Muscle layer of colon (tissue), 2 donors: ENCODE measurements at regions not wholly inside any gene's neighbourhood (a gene's known extent, or its start where the extent isn't known, plus 50 kb on each side); places are given as distances from the start of the nearest gene placed in this dataset.

Experiments used
- H3K27ac ChIP-seq: one replicate; pipeline ENCODE4 v1.7.0; 2013; ENCODE audit warnings: low read depth, mild to moderate bottlenecking, low read length, moderate library complexity
- H3K27me3 ChIP-seq, 2 donors: one replicate each; pipeline ENCODE4 v1.7.0; 2013; ENCODE audit warnings: low read length in 2 of 2, mild to moderate bottlenecking in 2 of 2; ENCODE audit not compliant: insufficient read depth in 2 of 2, control insufficient read depth in 1 of 2
- H3K36me3 ChIP-seq: one replicate; pipeline ENCODE4 v1.7.0; 2013; ENCODE audit warnings: mild to moderate bottlenecking, low read length; ENCODE audit not compliant: insufficient read depth
- H3K4me1 ChIP-seq: one replicate; pipeline ENCODE4 v1.7.0; 2013; ENCODE audit warnings: mild to moderate bottlenecking, low read length; ENCODE audit not compliant: insufficient read depth
- H3K4me3 ChIP-seq, 2 donors: one replicate each; pipeline ENCODE4 v1.7.0; 2013; ENCODE audit warnings: low read length in 2 of 2, low read depth in 1 of 2, mild to moderate bottlenecking in 1 of 2, moderate library complexity in 1 of 2
- H3K9ac ChIP-seq: one replicate; pipeline ENCODE4 v1.7.0; 2013; ENCODE audit warnings: low read length
- H3K9me3 ChIP-seq: one replicate; pipeline ENCODE4 v1.7.0; 2013; ENCODE audit warnings: mild to moderate bottlenecking, low read length
- donor health status: abdominal sarcoma.
- donor health status: Adenocarcinoma of cecum.

GRCh38 chr1:209023790-209024189 is 559.7 kb upstream of the CAMK1G start:
- Histone ChIP-seq H3K36me3 (no peaks in the 10 kb centered on the region), H3K27ac (no peak overlapping the region), H3K9me3 (no peaks in the 10 kb centered on the region), H3K9ac (no peak overlapping the region), H3K27me3 (no peaks in the 10 kb centered on the region), H3K4me1 (no peaks in the 10 kb centered on the region), H3K4me3 (no peak overlapping the region)

GRCh38 chr1:209029737-209030136 is 553.8 kb upstream of the CAMK1G start:
- Histone ChIP-seq H3K9me3 (no peaks in the 10 kb centered on the region), H3K27me3 (no peaks in the 10 kb centered on the region), H3K9ac (no peak overlapping the region), H3K36me3 (no peaks in the 10 kb centered on the region), H3K27ac (no peak overlapping the region), H3K4me3 (no peak overlapping the region), H3K4me1 (no peaks in the 10 kb centered on the region)

- Histone ChIP-seq H3K36me3 (no peaks in the 10 kb centered on the region), H3K4me3 (no peak overlapping the region)
These were observed 552.9 kb upstream of the CAMK1G start for GRCh38 chr1:209030454-209031167.

GRCh38 chr1:209037064-209037463 is 546.5 kb upstream of the CAMK1G start:
- Histone ChIP-seq H3K27ac (no peak overlapping the region), H3K9me3 (no peaks in the 10 kb centered on the region), H3K36me3 (no peaks in the 10 kb centered on the region), H3K4me3 (no peak overlapping the region), H3K27me3 (no peaks in the 10 kb centered on the region), H3K4me1 (no peaks in the 10 kb centered on the region), H3K9ac (no peak overlapping the region)

More at GRCh38 chr1:209030454-209031167, 552.9 kb upstream of the CAMK1G start:
- no peaks in the 10 kb centered on the region for H3K9me3 ChIP-seq
- H3K27ac ChIP-seq, result no peak overlapping the region
- H3K9ac ChIP-seq, result no peak overlapping the region
- no peaks in the 10 kb centered on the region for H3K27me3 ChIP-seq
- no peaks in the 10 kb centered on the region for H3K4me1 ChIP-seq

- H3K4me3 ChIP-seq, result no peak overlapping the region
- H3K27me3 ChIP-seq, result no peaks in the 10 kb centered on the region
- H3K4me1 ChIP-seq, result no peaks in the 10 kb centered on the region
- no peaks in the 10 kb centered on the region for H3K36me3 ChIP-seq
- H3K27ac ChIP-seq, result no peak overlapping the region
- no peaks in the 10 kb centered on the region for H3K9me3 ChIP-seq
- no peak overlapping the region for H3K9ac ChIP-seq
These were observed 545.2 kb upstream of the CAMK1G start for GRCh38 chr1:209038316-209038715.

GRCh38 chr1:209038735-209039134 is 544.8 kb upstream of the CAMK1G start:
- Histone ChIP-seq H3K27me3 (no peaks in the 10 kb centered on the region), H3K9ac (no peak overlapping the region), H3K27ac (no peak overlapping the region), H3K36me3 (no peaks in the 10 kb centered on the region), H3K4me3 (no peak overlapping the region), H3K4me1 (no peaks in the 10 kb centered on the region), H3K9me3 (no peaks in the 10 kb centered on the region)

GRCh38 chr1:209040351-209040750 is 543.2 kb upstream of the CAMK1G start:
- no peaks in the 10 kb centered on the region for H3K27me3 ChIP-seq
- no peak overlapping the region for H3K27ac ChIP-seq
- no peaks in the 10 kb centered on the region for H3K36me3 ChIP-seq
- no peaks in the 10 kb centered on the region for H3K9me3 ChIP-seq
- H3K9ac ChIP-seq, result no peak overlapping the region
- no peak overlapping the region for H3K4me3 ChIP-seq
- no peaks in the 10 kb centered on the region for H3K4me1 ChIP-seq

- no peaks in the 10 kb centered on the region for H3K36me3 ChIP-seq
- H3K27me3 ChIP-seq, result no peaks in the 10 kb centered on the region
- H3K9me3 ChIP-seq, result no peaks in the 10 kb centered on the region
- H3K4me1 ChIP-seq, result no peaks in the 10 kb centered on the region
- no peak overlapping the region for H3K9ac ChIP-seq
- no peak overlapping the region for H3K4me3 ChIP-seq
- no peak overlapping the region for H3K27ac ChIP-seq
These were observed 541.6 kb upstream of the CAMK1G start for GRCh38 chr1:209041927-209042326.

GRCh38 chr1:209042413-209042812 is 541.1 kb upstream of the CAMK1G start:
- Histone ChIP-seq H3K4me3 (no peak overlapping the region), H3K36me3 (no peaks in the 10 kb centered on the region), H3K27ac (no peak overlapping the region), H3K9ac (no peak overlapping the region), H3K4me1 (no peaks in the 10 kb centered on the region), H3K9me3 (no peaks in the 10 kb centered on the region), H3K27me3 (no peaks in the 10 kb centered on the region)

- Histone ChIP-seq H3K4me3 (no peak overlapping the region), H3K9ac (no peak overlapping the region), H3K36me3 (no peaks in the 10 kb centered on the region), H3K9me3 (no peaks in the 10 kb centered on the region), H3K27me3 (no peaks in the 10 kb centered on the region), H3K4me1 (no peaks in the 10 kb centered on the region), H3K27ac (no peak overlapping the region)
These were observed 538.0 kb upstream of the CAMK1G start for GRCh38 chr1:209045331-209046057.

- Histone ChIP-seq H3K9ac (no peak overlapping the region), H3K4me1 (no peaks in the 10 kb centered on the region), H3K27ac (no peak overlapping the region), H3K36me3 (no peaks in the 10 kb centered on the region), H3K9me3 (no peaks in the 10 kb centered on the region), H3K4me3 (no peak overlapping the region), H3K27me3 (no peaks in the 10 kb centered on the region)
These were observed 537.5 kb upstream of the CAMK1G start for GRCh38 chr1:209046058-209046417.

- H3K36me3 ChIP-seq, result no peaks in the 10 kb centered on the region
- H3K4me3 ChIP-seq, result no peak overlapping the region
- no peak overlapping the region for H3K9ac ChIP-seq
- H3K27me3 ChIP-seq, result no peaks in the 10 kb centered on the region
- H3K27ac ChIP-seq, result no peak overlapping the region
- H3K4me1 ChIP-seq, result no peaks in the 10 kb centered on the region
- no peaks in the 10 kb centered on the region for H3K9me3 ChIP-seq
These were observed 536.6 kb upstream of the CAMK1G start for GRCh38 chr1:209046935-209047334.
